Eye (tissue), 1 donor: ENCODE measurements at regions not wholly inside any gene's neighbourhood (a gene's known extent, or its start where the extent isn't known, plus 50 kb on each side); places are given as distances from the start of the nearest gene placed in this dataset.

Experiments used
- DNase-seq: peaks from one replicate; pipeline ENCODE4 v3.0.0-alpha.2; 2015

- DNase-seq, result no peak
These were observed 255.2 kb upstream of the TNC start for GRCh38 chr9:115373000-115373709.

- DNase-seq, result no peak
These were observed 255.7 kb upstream of the TNC start for GRCh38 chr9:115373710-115374045.

- DNase-seq, result peak; percentile 54
These were observed 256.8 kb upstream of the TNC start for GRCh38 chr9:115374724-115375268.

GRCh38 chr9:115378241-115378640 is 260.3 kb upstream of the TNC start:
- DNase-seq, result no peak

GRCh38 chr9:115378758-115379157 is 260.8 kb upstream of the TNC start:
- no peak for DNase-seq

- no peak for DNase-seq
These were observed 261.8 kb upstream of the TNC start for GRCh38 chr9:115379719-115380118.

GRCh38 chr9:115382865-115383264 is 264.9 kb upstream of the TNC start:
- DNase-seq, result no peak

GRCh38 chr9:115385383-115386122 is 267.6 kb upstream of the TNC start:
- no peak for DNase-seq

GRCh38 chr9:115386963-115387770 is 269.2 kb upstream of the TNC start:
- DNase-seq, result no peak

GRCh38 chr9:115391168-115391825 is 273.3 kb upstream of the TNC start:
- no peak for DNase-seq

- no peak for DNase-seq
These were observed 276.2 kb upstream of the TNC start for GRCh38 chr9:115393976-115394775.

GRCh38 chr9:115395511-115396021 is 277.6 kb upstream of the TNC start:
- DNase-seq, result no peak

GRCh38 chr9:115396071-115396529 is 278.1 kb upstream of the TNC start:
- no peak for DNase-seq

GRCh38 chr9:115397591-115398312 is 279.8 kb upstream of the TNC start:
- no peak for DNase-seq

GRCh38 chr9:115398313-115398650 is 280.3 kb upstream of the TNC start:
- no peak for DNase-seq

- DNase-seq, result no peak
These were observed 281.0 kb upstream of the TNC start for GRCh38 chr9:115398996-115399395.

- peak; percentile 24 for DNase-seq
These were observed 282.8 kb upstream of the TNC start for GRCh38 chr9:115400796-115401195.

GRCh38 chr9:115401756-115402327 is 283.9 kb upstream of the TNC start:
- DNase-seq, result no peak

GRCh38 chr9:115403753-115404152 is 285.8 kb upstream of the TNC start:
- no peak for DNase-seq

- DNase-seq, result no peak
These were observed 286.4 kb upstream of the TNC start for GRCh38 chr9:115404311-115404710.

GRCh38 chr9:115411516-115411915 is 293.6 kb upstream of the TNC start:
- DNase-seq, result no peak
